ENCODE measurements at regions not wholly inside any gene's neighbourhood (a gene's known extent, or its start where the extent isn't known, plus 50 kb on each side); places are given as distances from the start of the nearest gene placed in this dataset.

GRCh38 chr10:107442035-107442505 lies 277.6 kb upstream of the SORCS1 start (continued):
- TF ChIP-seq GTF2I (CRISPR knock-in tag; conservative IDR thresholded peaks at IDR 0.05): no peak
- TF ChIP-seq, protein P1, sequence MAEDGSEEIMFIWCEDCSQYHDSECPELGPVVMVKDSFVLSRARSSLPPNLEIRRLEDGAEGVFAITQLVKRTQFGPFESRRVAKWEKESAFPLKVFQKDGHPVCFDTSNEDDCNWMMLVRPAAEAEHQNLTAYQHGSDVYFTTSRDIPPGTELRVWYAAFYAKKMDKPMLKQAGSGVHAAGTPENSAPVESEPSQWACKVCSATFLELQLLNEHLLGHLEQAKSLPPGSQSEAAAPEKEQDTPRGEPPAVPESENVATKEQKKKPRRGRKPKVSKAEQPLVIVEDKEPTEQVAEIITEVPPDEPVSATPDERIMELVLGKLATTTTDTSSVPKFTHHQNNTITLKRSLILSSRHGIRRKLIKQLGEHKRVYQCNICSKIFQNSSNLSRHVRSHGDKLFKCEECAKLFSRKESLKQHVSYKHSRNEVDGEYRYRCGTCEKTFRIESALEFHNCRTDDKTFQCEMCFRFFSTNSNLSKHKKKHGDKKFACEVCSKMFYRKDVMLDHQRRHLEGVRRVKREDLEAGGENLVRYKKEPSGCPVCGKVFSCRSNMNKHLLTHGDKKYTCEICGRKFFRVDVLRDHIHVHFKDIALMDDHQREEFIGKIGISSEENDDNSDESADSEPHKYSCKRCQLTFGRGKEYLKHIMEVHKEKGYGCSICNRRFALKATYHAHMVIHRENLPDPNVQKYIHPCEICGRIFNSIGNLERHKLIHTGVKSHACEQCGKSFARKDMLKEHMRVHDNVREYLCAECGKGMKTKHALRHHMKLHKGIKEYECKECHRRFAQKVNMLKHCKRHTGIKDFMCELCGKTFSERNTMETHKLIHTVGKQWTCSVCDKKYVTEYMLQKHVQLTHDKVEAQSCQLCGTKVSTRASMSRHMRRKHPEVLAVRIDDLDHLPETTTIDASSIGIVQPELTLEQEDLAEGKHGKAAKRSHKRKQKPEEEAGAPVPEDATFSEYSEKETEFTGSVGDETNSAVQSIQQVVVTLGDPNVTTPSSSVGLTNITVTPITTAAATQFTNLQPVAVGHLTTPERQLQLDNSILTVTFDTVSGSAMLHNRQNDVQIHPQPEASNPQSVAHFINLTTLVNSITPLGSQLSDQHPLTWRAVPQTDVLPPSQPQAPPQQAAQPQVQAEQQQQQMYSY (CRISPR knock-in tag; IDR thresholded peaks at IDR 0.05): no peak

- Mint-ChIP-seq H3K4me3 (no peak overlapping the region), H3K9me3 (no peaks in the 10 kb centered on the region), H3K4me1 (no peaks in the 10 kb centered on the region), H3K27me3 (ENCODE audit: low read depth) (no peaks in the 10 kb centered on the region), H3K27ac (no peak overlapping the region), H3K36me3 (no peaks in the 10 kb centered on the region)
- TF ChIP-seq, protein P2, sequence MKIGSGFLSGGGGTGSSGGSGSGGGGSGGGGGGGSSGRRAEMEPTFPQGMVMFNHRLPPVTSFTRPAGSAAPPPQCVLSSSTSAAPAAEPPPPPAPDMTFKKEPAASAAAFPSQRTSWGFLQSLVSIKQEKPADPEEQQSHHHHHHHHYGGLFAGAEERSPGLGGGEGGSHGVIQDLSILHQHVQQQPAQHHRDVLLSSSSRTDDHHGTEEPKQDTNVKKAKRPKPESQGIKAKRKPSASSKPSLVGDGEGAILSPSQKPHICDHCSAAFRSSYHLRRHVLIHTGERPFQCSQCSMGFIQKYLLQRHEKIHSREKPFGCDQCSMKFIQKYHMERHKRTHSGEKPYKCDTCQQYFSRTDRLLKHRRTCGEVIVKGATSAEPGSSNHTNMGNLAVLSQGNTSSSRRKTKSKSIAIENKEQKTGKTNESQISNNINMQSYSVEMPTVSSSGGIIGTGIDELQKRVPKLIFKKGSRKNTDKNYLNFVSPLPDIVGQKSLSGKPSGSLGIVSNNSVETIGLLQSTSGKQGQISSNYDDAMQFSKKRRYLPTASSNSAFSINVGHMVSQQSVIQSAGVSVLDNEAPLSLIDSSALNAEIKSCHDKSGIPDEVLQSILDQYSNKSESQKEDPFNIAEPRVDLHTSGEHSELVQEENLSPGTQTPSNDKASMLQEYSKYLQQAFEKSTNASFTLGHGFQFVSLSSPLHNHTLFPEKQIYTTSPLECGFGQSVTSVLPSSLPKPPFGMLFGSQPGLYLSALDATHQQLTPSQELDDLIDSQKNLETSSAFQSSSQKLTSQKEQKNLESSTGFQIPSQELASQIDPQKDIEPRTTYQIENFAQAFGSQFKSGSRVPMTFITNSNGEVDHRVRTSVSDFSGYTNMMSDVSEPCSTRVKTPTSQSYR (CRISPR knock-in tag; IDR thresholded peaks at IDR 0.05): no peak
- TF ChIP-seq TEAD1 (CRISPR knock-in tag; IDR thresholded peaks at IDR 0.05) (no peak), IRF2 (CRISPR knock-in tag; IDR thresholded peaks at IDR 0.05; ENCODE audit: borderline replicate concordance, low read depth) (no peak), NR1H2 (CRISPR knock-in tag; IDR thresholded peaks at IDR 0.05) (no peak), ETV6 (CRISPR knock-in tag; IDR thresholded peaks at IDR 0.05) (no peak), FOXP4 (CRISPR knock-in tag; IDR thresholded peaks at IDR 0.05) (no peak), ZNF671 (CRISPR knock-in tag; IDR thresholded peaks at IDR 0.05) (no peak), NFATC4 (CRISPR knock-in tag; IDR thresholded peaks at IDR 0.05) (no peak), TP53 (CRISPR knock-in tag; IDR thresholded peaks at IDR 0.05) (no peak), SMAD3 (CRISPR knock-in tag; IDR thresholded peaks at IDR 0.05; ENCODE audit: borderline replicate concordance) (no peak), ZBTB21 (CRISPR knock-in tag; IDR thresholded peaks at IDR 0.05; ENCODE audit: borderline replicate concordance) (no peak), CDX4 (CRISPR knock-in tag; IDR thresholded peaks at IDR 0.05; ENCODE audit: borderline replicate concordance) (no peak)
- no peak for DNase-seq (ENCODE audit: low spot score)
- ATAC-seq: no peak
- POLR2A ChIA-PET: no interaction called here
- CTCF ChIA-PET: no interaction called here
Observed at GRCh38 chr10:107440741-107441140, 276.2 kb upstream of the SORCS1 start.

DNA sequence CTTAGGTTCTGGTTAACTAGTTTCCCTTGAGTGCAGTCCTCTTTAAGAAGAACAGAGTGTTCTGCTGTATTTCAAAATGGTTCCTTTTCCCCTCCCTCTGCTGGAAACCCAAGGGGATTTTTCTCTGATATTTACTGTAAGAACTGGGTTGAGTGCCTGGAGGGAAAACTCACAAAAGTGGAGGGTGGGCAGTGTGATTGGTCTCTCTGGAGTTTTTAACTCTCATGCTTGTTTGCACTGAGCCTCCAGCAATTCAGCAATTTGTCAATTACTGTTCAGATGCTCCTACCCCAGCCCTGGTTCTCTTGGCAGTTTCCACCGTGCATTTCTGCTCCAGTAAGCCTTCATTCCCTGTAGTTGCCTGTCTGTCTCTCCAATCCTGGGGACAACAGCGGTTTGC lies 273.4 kb upstream of the SORCS1 start:
- H3K4me3 Mint-ChIP-seq: no peak overlapping the region
- ChIA-PET CTCF (no interaction called here), POLR2A (no interaction called here)
- ATAC-seq (peak; percentile 16; the same call in 1 of the 2 replicates), DNase-seq (ENCODE audit: low spot score) (no peak)
- H3K4me1 Mint-ChIP-seq: no peaks in the 10 kb centered on the region
- TF ChIP-seq GRHL2 (CRISPR knock-in tag; IDR thresholded peaks at IDR 0.05; ENCODE audit: insufficient replicate concordance, severe bottlenecking) (no peak), NFYB (CRISPR knock-in tag; conservative IDR thresholded peaks at IDR 0.05; ENCODE audit: low read depth) (no peak), ZNF423 (CRISPR knock-in tag; IDR thresholded peaks at IDR 0.05) (no peak), ZNF219 (CRISPR knock-in tag; IDR thresholded peaks at IDR 0.05; ENCODE audit: borderline replicate concordance) (no peak)
- no peaks in the 10 kb centered on the region for H3K36me3 Mint-ChIP-seq
- no peaks in the 10 kb centered on the region for H3K27me3 Mint-ChIP-seq (ENCODE audit: low read depth)
- H3K27ac Mint-ChIP-seq: no peak overlapping the region
- no peaks in the 10 kb centered on the region for H3K9me3 Mint-ChIP-seq

Measured in WTC11 (cell line).